GM18511 (cell line): ENCODE measurements at regions not wholly inside any gene's neighbourhood (a gene's known extent, or its start where the extent isn't known, plus 50 kb on each side); places are given as distances from the start of the nearest gene placed in this dataset.

Source experiments
- ATAC-seq: cut with Tn5 transposase; IDR thresholded peaks from one replicate; pipeline ENCODE4 v1.9.1; 2021; ENCODE audit warnings: mild to moderate bottlenecking, moderate library complexity; ENCODE audit not compliant: unreplicated experiment

DNA sequence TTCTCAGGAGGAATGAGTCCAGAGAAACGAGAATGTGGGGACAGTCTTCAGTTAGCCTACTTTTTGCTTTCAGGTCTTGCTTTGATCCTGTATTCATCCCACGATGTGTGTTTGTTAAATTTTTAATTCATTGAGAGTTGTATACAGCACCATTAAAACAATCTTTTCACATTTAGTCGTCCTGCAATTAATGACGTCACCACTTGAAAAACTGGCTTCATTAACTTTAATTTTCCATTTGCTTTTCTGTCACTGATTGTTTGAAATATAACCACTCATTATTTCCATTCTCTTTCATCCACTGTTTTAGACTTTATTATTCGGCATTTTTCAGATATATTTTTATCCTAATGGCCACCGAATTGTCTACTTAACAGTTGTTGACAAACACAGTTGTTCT lies 146.9 kb downstream of the TFEC start:
- ATAC-seq, result no peak

DNA sequence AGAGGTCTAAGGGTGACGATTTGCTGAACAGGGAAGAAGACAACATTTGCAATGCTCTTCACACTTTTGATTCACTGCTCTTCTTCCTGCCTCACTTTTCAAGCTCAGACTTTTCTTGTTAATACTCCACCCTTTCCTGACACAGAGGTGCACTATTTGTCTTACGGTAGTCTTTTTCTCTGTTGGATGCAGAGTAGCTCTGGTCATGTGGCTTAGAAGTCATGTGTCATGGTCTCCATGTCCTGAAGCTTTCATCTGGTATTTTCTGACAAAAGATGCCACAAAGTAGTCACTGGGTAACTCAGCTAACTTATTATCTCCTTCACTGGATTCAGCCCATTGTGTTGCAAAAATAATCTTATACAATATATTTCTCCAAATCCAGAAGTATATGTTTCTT lies 149.1 kb downstream of the TFEC start:
- ATAC-seq, result no peak

DNA sequence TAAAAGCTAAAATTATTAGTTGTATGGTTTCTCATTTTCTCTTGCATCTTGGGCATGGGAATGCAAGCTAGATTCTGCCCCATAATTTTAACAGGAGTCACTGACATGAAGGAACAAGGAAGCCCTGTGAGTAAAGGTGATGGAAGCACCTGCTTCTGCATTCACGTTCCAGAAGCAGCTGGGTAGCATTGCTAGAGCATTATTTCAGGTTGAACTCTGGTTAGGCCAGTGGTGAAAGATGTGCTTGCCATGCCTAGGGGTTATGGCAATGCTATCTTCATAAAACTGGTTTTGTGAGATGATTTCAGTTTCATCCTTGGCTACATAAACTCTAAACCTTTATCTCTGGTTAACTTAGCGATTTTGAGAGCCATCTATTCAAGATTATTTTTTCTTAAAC lies 151.4 kb downstream of the TFEC start:
- no peak for ATAC-seq

DNA sequence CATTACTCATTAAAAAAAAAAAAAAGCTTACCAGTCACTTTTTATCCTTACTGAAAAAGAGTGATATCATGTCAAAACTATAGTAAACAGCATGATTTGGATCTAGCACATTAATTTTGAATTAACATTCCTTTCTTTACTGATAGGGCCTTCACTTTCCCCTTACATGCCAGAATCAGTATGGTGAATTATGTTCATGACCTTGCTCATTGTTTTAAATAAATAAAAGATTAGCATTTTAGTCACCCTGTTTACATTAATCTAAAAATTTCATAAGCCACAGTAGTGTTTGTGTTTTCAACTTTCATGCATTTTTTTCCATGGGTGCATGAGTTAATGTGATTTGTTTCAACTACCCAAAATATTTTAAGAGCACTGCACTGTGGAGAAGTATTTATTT lies 160.8 kb downstream of the TFEC start:
- ATAC-seq, result no peak

DNA sequence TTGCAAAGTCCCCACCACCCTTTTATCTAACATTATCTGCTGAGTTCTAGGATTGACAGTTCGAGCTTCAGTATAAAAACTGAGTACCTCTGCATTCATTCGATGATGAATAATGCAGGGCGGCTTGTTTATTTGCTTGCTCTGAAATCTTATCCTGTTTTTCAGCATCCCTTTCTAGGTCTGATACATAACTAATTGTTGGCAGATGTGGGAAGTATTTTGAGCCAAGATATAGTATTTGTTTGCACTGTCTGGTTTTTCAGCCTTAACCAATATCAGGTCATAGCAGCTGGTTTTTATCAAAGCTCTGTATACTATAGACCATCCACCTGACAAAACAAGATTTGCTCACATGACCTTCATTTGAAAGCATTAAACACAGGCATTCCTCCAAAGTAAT lies 161.4 kb downstream of the TFEC start:
- ATAC-seq, result no peak

DNA sequence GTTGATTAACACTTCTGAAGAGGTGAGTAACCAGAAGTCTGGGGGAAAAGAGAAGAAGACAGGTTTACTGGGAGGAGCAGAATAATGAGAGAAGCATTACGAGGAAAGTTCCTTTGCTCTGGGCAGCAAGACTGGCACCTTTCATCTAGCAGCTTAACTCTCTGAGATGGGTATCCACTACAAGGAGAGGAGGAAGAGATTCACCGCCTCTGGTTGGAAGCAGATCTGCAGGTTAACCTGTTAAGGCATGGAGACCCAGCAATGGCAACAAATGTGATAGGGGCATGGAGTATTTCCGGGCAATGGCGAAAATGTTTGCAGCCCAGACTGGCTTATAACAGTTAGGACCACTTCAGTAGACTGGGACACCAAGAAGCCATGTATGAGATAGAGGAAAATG lies 162.2 kb downstream of the TFEC start:
- no peak for ATAC-seq

DNA sequence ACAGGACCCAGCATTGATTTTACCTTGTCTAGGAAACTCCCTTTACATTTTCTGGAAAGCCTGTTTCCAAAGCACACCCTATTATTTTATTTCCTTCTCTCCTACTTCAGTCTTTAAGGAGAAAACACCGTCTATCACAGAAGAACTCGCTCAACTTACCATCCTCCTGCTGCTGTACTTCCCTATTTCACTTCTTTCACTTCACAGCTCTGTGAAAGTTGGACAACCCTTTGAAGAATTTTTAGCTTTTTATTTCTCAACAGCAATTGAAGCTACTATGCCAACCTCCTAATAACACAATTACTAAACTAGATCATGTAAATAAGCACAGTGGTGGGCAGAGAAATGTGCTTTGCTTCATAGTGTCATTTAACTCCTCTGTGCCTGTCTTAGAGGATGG lies 166.5 kb downstream of the TFEC start:
- no peak for ATAC-seq

DNA sequence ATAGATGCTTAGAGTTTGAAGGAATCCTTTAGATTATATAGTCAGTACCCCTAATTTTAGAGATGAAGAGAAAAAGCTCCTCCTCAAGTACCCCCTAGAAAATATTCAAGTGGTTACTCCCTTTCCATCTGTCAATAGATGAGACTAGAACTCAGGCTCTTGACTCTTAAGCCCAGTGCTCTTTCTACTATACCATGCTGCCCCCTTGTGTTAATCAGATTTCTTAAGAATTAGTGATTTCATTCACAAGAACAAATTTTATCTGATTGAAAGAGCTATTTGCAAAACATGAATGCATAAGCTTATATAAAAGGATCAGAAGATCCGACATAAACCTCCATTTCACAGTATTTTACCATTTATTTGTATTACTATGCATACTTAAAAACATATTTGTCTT lies 179.3 kb downstream of the TFEC start:
- ATAC-seq, result no peak

DNA sequence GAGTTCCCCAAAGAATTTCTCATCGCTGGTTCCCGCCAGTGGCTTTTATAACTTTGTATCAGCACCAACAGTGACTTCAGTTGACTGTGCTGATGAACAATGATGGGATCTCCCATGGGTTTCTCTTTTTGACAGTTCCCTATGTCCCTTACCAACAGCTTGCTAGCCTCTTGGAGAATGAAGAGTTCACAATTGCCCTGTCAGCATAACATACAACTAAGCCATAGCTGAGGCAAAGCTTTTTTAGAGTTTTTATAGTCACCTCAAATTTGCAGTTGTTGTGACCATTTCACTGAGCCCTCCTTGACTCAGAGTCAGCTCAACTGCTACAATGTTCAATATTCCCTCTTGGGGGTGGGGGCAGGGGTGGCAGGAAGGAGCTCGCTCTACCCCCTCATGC lies 179.8 kb downstream of the TFEC start:
- ATAC-seq, result no peak

DNA sequence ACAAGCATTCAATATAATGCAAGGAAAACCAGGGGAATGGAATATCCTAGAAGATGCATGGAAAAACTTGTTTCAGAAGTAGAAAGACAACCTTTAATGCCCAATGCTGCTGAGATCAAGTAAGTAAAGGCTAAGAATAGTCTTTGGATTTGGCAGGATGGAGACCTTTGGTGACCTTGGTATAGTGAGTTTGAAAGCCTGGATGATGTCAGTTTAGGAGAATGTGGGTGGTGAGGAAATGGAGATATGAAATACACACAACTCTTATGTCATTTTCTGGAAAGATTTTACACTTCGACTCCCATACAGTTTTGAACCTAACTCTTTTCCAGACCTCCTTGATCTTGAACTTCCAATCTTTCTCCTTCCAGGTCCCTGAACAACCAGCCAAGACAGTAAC lies 185.7 kb downstream of the TFEC start:
- ATAC-seq, result no peak

DNA sequence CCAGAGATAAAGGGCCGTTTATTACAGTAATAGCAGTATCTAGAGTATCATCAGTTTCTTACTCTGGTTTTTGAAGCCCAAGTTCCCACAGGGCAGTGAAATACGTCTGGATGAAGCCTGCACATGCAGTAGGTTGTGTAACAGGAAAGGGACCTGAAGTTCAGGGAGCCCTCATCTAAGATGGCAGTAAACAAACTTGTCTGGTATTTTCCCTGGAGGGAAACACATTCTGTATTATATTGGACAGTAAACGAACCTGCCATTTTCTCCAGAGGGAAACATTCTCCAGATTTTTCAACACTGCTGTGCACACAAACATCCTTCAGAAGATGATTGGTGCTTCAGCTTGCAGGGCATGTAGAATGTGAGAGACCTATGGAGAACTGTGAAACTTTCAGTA lies 189.9 kb downstream of the TFEC start:
- no peak for ATAC-seq

DNA sequence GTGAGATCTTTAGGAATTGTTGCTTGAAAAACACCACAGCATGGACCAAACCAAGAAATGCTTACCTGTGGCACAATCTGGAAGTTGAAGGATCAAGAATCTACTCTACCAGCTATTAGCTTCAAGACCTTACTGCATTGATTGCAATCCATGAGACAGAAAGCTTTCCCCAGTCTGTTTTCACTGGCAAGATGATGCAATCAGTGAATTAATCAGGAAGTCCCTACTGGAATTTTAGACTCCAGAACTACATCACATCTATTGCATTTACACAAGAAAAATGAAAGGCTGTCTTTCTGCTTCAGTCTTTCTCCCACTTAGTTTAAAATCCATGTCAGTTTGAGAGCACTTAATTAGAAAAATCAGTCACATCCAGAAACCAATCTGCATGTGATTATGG lies 191.7 kb downstream of the TFEC start:
- ATAC-seq, result no peak

DNA sequence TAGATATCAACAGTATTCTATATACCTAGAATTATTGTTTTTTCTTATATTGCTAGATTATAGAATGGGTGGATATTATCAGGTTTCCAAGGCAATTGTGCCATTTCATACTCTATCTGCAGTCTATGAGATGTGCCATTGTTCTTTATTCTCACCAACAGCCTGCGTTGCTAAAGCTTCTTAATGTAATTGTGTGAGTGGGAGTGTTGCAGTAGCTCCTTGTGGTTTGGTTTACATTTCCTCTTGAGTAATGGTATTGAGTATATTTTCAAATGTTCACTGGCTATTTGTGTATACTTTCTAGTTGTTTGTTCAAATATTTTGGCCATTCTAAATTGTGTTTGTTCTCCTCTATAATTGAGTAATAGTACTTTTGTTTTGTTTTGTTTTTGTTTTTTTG lies 199.2 kb downstream of the TFEC start:
- no peak for ATAC-seq

DNA sequence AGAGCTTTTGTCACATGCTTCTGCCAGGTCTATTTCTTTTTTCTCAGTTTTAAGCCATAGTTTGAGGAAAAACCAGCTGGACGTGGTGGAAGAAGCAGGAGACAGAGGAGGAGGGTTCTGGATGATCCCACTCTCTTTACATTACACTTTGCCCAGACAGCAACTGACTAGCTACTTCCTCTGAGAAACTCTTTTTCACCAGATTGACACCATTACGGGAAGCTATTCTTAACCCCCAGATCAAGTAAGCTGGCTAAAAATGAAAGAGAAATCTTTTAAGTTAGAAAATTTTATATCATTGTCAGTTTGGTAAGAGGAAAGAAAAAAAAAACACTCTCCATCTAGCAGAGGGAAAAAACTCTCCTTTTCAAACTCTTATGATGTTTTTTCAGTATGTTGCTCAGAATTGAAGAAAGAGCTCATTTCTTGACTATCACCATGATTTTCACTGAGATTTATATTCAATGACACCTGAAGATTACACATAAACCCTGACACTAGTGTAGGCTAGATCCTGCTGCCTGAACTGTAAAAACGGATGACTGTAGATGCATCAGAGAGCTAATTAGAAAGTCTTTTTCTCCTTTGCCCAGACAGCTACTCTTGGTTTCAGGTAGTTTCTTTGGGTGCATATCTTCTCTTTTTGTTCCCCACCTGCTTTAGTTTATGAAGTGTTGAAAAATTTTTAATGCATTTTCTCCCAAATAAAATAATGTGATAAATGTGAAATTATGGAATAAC lies 203.1 kb downstream of the TFEC start:
- ATAC-seq, result no peak

DNA sequence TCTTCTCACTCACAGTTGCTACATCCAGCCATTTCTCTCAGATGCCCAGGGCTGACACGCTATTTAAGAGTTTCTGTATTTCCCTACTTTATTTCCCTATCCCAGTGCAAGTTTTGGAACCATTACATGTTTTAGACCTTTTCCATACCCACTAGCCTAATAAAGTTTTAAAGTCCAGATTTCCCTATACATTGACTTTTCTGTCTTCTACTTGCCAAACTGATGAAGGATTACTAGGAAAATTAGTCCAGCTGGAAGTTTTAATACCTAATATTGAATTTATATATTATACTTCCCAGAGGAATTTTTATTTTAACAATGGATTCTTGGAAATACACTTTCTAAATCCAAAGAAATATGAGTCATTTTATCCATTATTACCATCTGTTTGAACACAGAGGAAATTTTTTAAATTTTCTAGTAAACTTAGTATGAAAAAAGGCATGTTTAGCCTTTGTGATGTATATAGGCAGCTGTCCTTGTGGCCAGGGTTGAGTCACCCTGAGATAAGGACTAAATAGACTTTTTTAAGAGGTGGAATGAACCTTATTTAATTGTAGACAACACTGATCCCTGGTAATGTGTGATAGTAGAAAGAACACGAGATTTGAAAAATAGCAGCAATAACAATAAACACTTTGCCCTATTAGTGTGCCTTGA lies 205.0 kb downstream of the TFEC start:
- ATAC-seq, result no peak

DNA sequence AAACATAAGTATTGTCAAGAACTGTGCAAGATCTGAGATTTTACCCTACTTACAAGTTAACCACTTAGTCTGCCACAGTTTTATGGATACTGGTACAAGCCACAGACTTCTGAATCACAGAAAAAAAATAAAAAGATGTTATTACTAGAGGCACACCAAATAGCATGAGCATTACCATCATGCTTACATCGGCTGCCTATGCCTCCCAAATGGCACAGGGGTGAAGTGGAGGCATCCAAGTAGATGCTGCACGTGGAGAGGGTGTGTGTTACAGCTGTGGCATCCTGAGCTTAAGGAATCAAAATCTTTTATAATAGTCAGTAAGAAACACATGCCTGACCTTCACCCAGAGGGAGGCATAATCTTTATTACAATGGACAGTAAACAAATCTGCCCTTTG lies 207.8 kb downstream of the TFEC start:
- no peak for ATAC-seq

DNA sequence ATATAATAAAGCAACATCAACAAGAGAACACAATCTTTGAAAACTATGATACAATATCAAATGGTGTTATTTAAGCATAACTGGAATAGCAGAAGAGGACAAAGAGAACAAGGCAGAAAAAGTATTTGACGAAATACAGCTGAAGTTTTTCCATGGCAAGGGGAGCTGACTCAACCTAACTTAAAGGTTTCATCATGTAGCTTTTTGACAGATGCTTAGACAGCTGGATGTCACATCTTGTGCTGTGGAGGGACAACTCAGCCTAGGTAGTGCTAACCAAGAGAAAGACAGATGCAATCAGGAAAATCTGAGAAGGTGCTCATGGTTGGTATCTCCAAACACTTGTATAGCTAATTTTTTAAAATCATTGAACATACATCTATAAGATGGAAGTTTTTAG lies 208.2 kb downstream of the TFEC start:
- no peak for ATAC-seq

DNA sequence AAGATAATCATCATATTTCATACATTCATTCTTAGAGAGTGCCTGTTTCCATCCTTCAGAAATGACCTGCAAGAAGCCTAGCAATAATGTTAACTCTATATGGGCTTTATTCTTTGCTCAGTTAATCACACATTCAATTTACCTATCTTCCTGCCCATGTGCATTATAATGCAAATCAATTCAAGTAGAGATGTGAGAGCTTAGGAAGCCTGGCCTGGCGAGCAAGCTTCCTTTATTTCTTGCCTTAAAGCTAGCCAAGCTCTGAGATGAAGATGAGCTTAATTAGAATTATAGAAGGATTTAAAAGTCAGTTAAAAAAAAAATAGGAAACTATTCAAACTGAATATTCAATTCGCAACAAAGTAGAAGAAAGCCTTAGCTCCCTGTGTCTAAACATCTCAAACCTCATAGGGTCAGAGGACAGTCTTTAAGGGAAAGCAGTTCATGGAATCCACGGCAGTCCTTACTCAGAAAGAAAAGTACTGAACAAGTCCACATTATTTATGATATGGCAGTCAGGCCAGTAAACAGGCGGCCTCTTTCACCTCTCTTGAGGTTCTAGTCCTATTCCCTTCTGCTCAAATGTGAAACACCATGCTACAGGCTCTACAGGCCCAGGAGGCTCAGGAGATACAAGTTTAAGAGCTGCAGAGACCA lies 214.1 kb downstream of the TFEC start:
- no peak for ATAC-seq

DNA sequence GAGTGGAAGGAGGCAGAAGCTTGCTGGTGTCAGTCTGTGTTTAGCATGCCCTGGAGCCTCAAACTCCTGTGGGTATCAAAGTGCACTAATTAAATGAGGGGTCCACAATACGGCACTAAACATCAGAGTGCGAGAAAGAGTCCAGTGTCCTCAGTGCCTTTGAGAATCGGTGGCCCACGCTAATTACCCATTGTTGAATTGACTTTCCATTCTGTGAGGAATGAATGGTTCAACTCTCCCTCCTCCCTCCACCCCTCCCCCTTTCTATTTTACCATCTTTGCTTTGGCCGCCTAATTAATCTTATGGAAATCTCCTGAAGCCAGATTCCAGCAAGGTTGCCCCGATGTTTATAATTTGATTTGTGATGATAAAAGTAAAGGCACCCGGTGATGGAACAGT lies 217.8 kb downstream of the TFEC start:
- no peak for ATAC-seq

DNA sequence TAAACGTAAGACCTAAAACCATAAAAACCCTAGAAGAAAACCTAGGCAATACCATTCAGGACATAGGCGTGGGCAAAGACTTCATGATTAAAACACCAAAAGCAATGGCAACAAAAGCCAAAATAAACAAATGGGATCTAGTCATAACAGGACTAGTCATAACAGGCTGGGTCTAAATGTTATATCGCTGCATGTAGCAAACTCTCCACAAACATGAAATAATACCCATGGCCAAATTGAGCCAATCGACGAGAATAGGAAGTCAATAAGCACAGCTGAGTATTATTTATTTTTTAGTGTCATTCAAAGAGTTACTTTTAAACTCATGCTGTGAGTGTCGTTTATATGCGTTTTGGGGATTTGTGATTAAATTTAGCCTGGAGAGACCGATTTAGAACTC lies 225.1 kb downstream of the TFEC start:
- no peak for ATAC-seq

DNA sequence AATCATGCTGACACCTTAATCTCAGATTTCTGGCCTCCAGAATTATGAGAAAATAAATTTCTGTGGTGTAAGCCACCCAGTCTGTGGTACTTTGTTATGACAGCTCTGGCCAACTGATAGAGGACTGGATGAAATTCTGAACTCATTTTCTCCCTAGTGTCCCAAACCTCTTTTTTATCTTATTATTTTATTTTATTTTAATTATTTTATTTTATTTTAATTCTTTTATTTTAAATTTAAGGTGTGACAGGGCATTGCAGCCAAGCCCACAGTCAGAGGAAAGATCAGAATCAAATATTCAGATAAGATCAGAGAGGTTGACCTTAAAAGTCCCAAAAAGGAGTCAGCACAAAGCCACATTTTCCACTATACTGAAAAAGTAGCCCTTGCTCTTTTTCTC lies 228.1 kb downstream of the TFEC start:
- no peak for ATAC-seq

DNA sequence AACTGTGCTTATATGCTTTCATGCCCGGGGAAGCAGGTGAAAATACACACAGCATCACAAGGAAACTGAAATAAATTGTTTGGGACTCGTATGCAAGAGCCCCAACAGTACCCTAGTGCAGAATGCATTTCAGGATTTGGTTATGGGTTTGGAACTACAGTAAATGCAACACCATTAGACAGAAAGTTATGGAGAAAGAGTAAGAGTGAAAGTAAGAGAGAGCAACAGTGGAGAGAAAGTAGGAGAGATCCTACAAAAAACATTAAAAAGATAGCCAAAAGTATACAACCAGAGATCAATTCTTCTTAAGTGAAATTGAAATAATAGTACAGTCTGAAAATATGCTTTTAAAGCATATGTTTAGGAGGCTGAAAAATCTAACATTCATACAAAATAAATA lies 231.1 kb downstream of the TFEC start:
- no peak for ATAC-seq
